ENCODE measurements at regions not wholly inside any gene's neighbourhood (a gene's known extent, or its start where the extent isn't known, plus 50 kb on each side); places are given as distances from the start of the nearest gene placed in this dataset.
"Not testable (repeated sequence)": the region's sequence is repeated elsewhere in the genome, so short reads cannot be mapped to it uniquely, and the experiment has no call there.

DNA sequence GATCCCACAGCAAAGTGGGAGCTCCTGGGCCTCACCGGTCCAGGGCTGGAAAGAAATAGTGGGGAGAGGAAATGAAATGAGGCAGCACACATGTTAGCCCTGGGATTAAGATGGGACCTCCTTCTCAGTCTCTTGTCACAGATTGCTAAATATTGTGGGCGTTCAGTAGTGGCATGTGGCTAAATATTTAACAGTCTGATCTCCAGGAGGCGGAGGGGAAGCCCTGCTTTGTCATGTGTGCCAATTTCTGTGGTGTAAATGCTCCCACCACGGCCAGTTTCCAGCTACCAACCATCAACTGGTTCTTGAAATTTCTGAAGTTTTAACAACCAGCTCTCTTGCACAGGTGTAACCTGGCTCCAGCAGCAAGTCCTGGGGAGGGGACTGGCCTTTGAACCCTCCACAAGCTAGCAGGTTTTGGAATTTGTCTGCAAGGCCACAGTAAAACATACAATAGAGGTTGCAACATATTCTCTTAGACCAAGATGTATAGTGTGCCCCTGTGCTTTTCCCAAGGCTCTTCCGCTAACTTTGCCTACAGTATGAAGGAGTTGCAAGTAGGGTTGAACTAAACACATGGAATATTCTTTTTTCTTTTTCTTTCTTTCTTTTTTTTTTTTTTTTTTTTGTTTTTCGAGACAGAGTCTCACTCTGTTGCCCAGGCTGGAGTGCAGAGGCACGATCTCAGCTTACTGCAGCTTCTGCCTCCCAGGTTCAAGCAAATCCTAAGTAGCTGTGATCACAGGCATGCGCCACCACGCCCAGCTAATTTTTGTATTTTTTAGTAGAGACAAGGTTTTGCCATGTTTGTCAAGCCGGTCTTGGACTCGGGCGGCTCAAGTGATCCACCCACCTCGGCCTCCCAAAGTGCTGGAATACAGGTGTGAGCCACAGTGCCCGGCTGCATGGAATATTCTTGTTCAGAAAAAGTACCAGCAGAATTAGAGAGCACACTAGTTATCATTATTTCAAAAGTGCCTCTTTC is 103.1 kb upstream of the PCBD1 start:
- DNase-seq = no peak

GRCh38 chr10:70992436-70992835 is 104.1 kb upstream of the PCBD1 start:
- DNase-seq = no peak

DNA sequence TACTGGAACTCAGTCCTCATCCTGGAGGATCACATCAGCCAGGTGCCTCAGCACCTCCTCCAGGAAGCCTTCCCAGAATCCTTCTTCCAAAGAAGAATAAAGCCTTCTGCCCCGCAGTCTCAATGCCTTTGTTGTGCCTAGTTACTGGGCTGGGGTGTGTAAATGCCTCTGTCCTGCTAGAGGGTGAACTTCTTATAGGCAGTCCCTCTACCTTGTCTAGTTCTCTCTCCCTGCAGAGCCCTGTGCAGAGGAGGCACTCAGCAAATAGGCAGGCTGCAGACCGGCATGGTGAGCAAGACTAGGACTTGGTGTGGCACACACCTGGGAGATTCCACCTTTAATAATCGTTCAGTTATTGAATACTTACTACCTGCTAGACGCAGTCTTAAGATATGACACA is 104.7 kb upstream of the PCBD1 start:
- no peak for DNase-seq

DNA sequence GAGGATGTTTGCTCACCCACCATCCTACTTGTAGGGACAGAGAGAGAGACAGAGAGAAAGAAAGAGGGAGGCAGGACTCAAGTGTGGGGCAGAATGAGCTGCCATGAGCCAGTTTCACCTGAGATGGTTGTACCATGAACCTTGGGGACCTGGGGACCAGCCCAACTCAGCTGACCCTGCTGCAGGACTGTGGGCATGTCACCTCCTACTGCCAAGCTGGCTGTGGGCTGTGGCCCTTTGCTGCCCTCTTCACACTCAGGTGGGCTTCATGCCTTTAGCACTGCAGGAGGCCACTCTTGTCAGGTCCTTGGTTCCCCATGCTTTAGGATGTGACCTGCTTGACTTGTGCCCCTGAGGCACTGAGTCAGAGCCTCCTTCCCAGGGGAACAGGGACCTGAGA is 108.2 kb upstream of the PCBD1 start:
- DNase-seq = no peak

DNA sequence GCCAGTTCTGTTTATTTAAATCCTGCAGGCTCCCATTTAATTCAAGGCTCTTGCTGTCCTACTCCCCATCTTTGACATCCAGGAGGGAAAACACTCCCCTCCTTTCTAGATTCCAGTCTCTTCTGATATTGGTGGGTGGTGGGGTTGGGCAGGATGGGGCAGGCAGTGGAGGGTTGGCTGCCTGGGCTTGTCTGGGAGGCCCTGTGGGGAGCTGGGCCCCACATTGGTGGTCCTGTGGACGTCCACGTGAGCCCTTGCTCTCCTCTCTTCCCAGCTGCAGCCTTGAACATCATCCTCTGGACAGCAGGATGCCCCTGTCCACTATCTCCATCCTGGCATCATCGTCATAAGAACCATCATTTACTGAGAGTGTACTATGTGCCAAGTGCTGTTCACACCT is 108.9 kb upstream of the PCBD1 start:
- no peak for DNase-seq

GRCh38 chr10:70998086-70998485 is 109.7 kb upstream of the PCBD1 start:
- no peak for DNase-seq

DNA sequence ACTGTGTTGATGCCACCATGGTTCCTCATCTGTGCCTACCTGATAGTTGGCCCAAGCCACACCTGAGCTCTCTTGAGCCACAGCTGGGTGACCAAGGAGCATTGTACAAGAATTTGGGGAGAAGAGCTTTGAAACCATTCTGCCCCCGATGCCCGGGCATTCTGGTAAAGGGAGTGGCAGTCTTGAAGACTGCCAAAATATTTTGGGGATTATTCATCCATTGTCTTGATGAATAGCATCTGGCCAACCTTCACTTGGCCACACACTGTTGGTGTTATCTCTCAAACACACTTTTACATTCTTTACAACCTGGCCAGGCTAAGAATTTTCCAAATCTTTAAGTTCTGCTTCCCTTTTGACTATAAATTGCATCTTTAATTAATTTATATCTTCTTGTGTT is 113.1 kb upstream of the PCBD1 start:
- DNase-seq = no peak

DNA sequence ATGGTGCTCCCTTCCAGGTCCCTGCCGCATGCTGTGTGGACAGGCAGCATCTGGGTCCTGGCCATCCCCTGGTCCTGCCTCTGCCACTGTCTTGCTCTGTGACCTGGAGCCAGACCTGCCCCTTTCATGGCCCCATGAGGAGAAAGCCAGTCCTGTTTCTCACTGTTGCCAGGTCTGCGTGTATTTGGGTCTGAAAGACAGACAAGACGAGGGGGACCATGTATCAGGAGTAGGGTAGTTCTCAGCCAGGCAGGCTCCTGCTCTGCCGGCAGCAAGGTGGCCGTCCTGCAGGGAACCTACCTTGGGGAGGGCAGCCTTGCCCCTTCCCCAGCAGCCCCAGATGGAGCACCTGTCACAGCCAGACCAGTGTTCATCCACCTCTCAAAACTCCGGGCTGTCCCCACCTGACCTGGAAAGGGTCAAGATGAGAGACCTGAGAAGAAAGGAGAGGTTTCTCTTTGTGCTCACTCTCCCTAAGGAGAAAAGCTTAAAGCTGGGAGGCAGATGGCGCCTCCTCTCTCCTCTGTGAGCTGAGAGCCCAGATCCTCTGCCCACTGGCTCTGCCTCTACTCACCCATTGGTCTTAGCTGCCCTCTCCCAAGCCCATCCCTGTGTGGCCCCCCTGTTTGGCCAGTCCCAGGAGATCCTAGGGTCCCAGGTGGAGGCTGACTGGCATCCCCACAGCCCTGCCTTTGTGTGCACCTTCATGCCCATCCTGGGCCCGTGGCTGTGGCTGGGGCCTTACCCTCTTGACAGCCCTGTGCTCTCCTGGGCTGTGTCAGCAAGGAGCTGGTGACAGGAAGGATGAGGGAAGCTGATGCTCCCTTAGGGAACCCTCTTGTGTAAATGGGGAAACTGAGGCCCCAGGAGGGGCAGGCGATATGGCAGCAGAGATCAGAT is 116.1 kb upstream of the PCBD1 start:
- DNase-seq = no peak

DNA sequence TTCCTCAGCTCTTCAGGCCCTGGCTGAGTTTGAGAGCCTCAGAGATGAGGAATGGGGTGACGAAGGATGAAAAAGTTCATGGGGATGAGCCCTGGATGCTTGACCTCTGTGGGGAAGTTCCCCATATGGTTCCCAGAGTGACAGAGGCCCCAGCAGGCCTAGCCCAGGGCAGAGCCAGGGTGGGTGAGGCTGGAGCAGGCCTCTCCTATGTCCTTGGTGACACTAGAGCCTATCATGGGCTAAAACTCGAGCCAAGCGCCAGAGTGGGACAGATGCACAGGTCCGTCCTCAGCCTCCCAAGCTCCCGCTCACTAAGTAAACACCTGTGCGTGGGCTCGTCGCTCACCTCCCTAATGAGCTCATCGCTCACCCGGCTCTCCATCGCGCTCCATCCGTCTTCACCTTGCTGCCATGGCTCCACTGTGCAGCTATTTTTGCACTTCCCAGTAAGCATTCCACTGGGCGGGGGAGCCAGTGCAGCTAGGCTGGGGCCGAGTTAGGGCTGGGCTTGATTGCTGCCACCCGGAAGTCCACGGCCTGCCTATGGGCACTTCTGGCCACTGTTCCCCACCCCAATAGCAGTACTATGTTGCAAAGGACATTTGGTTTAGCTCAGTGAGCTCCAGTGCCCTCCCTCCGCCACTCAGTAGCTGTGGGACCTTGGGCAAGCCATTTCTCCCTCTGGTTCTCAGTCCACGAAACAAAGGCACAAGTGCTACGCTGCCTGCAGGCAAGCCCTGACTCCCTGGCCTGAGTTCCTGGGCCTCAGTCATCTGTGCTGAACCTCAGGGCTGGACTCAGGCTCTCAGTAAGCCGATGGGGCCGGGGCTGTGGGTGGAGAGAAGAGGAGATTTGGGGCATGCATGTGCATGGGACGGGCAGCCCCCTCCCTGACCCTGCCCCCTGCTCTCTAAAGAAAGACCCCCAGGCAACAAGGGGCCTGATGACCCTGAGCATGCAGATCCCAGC is 117.3 kb upstream of the PCBD1 start:
- no peak for DNase-seq

GRCh38 chr10:71006506-71006905 is 118.1 kb upstream of the PCBD1 start:
- DNase-seq = no peak

DNA sequence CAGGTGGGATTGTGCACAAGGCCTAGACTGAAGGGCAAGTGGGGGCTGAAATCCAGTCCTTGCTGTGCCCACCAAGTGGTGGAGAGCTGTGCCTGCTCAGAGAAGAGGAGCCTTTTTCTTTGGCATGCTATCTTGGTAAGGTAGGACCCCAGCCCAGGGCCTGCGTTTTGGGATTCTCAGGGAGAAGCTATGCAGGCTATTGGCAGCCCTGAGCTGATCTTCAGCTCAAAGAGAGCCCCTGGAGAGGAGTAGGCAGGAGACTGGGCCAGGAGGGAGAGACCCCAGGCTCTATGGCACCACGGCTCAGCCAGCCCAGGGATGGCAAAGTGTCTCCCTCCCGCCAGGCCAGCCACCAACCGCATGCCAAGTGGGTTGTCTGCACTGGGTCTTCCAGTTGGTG is 119.2 kb upstream of the PCBD1 start:
- no peak for DNase-seq

- no peak for DNase-seq
Observed at GRCh38 chr10:71008150-71008549, 119.8 kb upstream of the PCBD1 start.

DNA sequence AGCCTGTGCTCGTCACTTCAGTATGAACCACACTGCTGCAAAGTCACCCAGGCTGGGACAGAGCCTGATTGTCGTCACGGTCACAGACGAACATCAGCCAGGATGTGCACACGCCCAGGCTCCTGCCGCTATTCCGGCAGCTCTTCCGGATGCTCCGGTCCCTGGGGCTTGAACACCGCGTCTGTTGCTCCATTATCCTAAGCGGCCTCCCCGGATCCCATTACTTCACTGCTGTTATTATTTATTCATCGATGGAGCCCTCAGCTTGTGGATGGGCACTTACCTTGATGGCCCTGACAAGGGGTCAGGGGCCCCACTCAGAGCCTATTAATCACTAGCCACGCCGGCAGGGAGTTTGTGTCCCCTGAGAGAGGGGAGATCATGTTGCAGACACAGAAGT is 120.8 kb upstream of the PCBD1 start:
- no peak for DNase-seq

DNA sequence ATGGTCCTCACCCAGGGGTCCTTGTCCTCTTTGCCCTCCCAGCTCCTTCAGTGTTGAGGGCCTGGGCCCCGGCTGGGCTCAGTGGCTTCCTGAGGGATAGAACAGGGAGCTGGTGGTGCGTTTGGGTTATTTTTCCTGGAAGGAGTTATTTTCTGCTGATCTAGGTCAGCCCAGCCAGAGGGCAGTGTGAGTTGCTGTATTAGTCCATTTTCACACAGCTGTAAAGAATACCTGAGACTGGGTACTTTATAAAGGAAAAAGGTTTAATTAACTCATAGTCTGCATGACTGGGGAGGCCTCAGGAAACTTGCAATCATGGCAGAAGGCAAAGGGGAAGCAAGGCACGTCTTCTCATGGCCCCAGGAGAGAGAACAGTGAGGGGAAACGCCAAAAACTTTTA is 122.4 kb upstream of the PCBD1 start:
- no peak for DNase-seq

- DNase-seq = no peak
Observed at GRCh38 chr10:71011141-71011540, 122.8 kb upstream of the PCBD1 start.

- DNase-seq = no peak
Observed at GRCh38 chr10:71014021-71014805, 125.8 kb upstream of the PCBD1 start.

- DNase-seq = no peak
Observed at GRCh38 chr10:71015674-71016073, 127.3 kb upstream of the PCBD1 start.

GRCh38 chr10:71020061-71020460 is 131.7 kb upstream of the PCBD1 start:
- not testable (repeated sequence) for DNase-seq

- DNase-seq = no peak
Observed at GRCh38 chr10:71021402-71021801, 133.0 kb upstream of the PCBD1 start.

GRCh38 chr10:71023704-71024283 is 135.4 kb upstream of the PCBD1 start:
- no peak for DNase-seq

DNA sequence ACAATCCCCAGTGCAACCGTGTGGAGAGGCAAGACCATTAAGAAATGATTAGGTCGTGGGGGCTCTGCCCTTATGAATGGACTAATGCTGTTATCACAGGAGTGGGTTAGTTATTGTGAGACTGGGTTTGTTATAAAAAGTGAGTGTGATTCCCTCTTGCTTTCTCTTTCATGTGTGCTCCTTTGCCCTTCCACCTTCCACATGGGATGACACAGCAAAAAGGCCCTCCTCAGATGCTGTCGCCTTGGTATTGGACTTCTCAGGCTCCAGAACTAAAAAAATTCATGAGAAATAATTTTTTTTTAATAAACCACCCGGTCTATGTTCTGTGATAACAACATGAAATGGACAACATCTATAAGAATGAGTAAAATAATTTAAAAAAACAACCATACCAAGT is 136.1 kb upstream of the PCBD1 start:
- no peak for DNase-seq
